Dedifferentiated amniotic fluid mesenchymal stem cell (primary cell): ENCODE measurements at regions not wholly inside any gene's neighbourhood (a gene's known extent, or its start where the extent isn't known, plus 50 kb on each side); places are given as distances from the start of the nearest gene placed in this dataset.

Experiments
- DNase-seq: peaks from one replicate; pipeline ENCODE4 v3.0.0-alpha.2; 2016; ENCODE audit errors: extremely low spot score

DNA sequence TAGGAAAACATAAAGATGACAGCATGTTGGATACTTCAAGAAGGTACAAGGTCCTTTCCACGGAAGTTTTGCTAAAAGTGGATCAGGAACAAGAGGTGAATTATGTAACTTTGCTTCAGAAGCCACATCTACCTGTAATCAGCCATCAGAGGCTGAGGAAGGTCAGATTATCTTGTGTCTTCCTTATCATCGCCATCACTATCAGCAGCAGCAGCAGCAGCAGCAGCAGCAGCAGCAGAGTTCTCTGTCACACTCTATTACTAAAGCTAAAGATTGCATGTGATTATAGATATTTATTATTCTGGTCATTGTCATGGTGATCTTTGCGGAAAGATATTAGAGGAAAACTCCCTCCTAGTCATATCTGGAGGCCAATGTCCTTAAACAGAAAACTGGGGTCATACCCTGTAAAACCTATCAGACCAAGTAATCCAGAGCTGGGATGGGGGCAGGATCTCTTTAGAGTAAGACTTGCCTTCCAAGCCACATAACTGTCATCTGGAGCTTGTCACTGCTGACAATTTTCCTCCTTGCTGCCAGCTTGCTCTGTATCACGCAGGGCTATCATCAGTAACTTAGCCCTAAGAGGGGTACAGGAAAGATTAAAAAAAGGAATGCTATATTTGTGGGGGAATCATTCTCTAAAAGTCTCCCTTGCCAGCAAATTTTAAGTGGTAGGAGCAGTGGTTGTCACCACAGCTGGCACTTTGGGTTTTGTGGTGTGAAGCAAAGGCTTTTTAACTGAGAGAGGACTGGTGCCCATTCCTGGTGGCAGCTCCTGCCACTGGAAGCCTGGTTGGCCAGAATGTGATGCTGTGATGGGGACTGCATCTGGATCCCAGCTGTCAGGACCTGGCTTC lies 130.9 kb upstream of the RASGRP1 start:
- DNase-seq = no peak

DNA sequence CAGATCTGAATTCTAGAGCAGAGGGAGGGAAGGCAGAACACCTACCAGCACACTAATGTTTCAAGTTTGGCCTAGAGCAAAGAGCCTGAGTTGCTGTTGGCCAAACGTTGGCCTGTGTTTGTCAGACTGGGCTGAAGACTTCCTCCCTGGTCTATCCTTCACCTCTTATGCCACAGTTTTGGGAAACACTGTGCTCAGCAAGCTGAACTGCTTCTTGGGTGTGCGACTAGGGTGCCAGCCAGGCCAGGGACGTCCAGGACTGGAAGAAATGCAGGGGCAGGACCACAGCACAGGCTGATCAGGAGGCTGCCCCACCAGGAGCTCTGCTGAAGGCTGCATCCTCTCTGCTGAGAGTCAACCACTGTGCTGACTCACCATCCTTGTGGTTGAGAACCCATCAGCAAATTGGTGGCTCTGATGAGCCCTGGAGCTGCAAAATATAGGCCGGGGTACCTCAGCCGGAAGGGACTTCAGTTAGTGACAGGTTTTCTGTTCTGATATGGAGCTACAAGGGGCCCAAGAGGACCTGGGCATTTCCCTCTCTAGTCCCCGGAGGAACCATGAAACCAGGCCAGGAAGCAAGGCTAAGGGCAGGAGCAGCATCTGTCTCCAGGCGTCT lies 131.6 kb upstream of the RASGRP1 start:
- DNase-seq = no peak

DNA sequence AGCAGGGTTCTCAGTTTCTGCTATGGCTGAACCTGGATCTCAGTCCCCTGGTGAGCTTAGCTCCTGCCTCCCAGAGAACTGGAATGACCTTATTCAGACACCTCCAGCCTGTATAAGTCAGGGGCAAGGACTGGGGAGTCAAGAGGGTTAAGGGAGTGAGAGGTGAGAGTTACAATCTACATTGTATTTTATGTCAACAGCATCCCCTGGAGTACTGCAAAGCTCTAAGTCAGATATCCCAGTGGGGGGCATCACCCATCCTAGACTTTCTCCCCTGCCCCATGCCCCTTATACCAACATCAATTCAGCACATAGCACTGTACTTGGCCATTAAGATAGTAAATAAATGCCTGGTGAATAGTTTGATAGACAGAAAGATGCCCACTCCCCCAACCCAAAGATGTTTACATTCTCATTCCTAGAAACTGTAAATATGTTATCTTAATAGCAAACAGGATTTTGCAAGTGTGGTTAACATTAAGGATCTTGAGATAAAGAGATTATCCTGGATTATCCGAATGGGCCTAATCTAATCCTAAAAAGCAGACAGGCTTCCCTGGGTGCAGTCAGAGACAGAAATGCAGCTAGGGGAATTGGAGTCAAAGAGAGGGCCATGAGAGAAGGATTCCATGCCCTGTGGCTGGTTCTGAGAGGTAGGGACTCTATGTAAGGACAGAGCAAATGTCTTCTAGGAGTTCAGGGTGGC lies 132.3 kb upstream of the RASGRP1 start:
- DNase-seq = no peak

DNA sequence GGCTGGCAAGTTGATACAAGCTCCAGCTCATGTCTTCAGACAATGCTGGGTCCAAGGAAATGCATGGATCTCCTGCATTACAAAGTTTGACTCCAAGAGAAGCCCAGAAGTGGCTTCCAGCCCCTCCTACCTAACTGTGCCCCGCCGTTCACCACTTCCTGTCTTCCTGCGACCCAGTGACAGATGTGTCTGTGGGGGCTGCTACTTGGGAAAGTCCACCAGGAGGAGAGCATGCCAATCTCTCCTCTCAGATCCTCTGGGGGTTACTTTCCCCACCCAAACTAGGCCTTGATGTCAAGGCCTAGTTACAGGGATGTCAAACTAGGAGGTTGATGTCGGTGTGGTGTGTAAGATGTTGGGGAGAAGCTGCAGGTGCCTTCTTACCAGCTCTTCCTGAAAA lies 133.6 kb upstream of the RASGRP1 start:
- DNase-seq = no peak

DNA sequence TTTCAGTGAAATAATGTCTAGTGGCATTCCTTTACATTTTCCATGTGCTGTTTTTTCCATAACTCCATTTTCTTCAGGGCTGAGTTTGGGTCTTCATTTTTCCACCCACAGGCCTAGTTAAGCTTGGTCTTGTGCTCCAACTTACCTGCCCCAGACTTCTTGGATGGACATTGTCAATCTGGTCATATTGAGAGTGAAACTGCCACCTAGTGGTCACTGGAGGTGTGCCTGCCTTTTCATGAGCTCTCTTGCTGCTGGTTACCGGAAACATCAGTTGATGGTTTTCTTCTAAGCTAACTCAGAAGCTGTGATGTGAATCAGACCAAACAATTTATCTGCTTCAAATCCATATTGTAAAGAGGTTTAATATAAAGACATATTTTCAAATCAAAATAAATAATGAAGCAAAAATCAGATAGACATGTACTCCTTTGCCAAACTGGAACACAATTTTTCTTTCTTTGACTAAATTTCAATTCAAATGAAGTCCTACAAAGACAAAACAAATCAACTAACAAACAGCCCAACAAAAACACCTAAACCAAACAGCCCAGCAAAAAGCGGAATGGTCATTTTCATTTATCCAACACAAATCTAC lies 135.1 kb upstream of the RASGRP1 start:
- peak; percentile 62 for DNase-seq

DNA sequence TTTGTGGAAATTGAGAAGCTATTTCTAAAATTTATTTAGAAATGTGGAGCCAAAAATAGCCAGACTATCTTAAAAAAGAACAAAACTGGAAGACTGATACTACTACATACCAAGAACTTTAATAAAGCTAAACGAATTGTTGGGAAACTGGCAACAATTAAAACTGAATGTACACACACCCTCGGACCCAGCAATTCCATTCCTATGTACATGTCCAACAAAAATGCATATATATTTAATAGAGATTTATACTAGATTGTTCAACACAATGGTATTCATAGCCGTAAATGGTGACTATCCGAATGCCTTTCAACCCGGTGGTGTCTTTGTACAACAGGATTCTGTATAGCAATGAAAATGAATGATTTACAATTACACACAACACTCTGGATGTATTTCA lies 136.5 kb upstream of the RASGRP1 start:
- DNase-seq = no peak

DNA sequence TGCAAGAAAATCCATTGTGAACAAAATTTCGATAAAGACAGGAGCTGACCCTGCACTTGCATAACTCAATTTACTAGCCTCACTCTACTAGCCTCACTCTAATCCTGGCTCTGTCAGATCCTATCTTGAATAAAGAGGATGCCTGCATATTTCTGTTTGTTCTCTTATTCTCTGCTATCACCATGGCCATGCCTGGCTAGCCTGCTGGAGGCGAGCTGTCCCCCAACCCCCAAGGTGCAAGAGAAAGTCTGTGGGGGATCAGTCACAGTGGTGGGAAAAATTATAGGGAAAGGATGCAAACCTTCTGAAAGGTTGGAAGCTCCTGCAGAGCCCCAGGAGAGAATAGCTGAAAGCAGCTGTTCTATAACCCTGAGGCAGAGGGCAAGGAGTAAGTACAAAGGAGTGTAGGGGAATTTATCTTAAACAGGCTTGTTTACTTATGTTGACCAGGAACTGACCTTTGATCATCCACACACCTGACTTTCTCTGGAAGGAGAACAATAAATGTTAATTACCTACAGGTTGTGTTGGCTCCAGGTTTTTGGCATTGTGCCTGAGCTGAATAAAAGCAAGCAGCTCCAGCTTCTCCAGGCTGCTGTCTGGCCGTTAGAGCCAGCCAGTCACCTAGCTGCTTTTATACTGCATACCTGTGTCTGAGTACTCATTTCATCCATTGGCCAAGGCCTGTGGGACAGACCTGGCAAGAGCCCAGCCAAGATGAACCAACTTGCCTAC lies 137.7 kb upstream of the RASGRP1 start:
- no peak for DNase-seq

DNA sequence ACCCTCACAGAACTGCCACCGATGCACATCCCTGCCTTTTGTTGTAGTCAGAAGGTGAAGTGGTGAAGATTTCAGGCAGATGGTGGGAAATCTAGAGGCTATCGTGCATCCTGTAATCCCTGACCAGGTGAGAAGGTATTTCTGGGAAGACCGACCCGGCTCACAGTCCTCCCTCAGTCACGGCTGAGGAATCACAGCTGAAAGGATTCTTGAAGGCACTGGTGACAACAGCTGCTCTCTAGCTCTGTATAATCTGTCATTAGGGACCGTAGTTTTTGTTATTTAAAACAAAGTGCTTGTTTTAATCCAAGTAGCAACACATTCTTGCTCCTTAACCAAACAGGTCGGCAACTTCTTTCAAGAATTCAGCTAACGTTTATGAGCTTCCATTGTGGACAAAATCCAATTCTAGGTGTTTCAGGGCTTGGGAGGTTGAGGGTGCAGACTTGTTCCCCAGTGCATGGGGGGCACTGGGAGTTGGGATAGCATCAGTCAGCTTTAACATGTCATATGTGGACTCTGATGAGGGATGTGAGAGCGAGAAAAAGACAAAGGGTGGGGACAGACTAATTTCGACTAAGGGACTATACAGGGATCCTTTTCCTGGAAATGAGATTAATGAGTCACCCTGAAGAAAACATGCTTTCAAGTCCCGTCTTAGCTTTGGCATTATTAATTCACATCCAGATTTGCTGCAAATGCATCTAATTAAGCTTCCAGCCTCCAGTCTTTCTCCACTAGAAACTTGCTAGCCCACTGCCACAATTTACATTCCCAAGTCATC lies 141.0 kb upstream of the RASGRP1 start:
- DNase-seq = no peak

DNA sequence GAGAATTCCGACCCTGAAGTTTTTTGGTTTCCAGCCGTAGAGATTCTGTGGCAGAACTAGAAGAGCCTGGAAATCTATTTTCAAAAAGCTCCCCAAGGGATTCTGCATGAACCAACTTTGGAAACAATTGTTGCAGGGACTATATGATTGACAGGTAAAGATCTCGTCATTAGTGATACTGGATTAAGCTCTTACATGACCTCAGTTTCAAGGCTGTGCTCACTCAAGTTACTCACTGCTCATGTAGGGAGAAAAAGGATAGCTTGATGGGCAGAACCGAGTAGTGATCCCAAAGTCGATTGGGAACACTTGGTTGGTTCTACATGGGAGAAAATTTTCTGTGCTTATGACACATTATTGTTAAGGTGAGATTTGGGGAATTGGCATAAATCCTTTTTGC lies 142.3 kb upstream of the RASGRP1 start:
- DNase-seq = no peak

DNA sequence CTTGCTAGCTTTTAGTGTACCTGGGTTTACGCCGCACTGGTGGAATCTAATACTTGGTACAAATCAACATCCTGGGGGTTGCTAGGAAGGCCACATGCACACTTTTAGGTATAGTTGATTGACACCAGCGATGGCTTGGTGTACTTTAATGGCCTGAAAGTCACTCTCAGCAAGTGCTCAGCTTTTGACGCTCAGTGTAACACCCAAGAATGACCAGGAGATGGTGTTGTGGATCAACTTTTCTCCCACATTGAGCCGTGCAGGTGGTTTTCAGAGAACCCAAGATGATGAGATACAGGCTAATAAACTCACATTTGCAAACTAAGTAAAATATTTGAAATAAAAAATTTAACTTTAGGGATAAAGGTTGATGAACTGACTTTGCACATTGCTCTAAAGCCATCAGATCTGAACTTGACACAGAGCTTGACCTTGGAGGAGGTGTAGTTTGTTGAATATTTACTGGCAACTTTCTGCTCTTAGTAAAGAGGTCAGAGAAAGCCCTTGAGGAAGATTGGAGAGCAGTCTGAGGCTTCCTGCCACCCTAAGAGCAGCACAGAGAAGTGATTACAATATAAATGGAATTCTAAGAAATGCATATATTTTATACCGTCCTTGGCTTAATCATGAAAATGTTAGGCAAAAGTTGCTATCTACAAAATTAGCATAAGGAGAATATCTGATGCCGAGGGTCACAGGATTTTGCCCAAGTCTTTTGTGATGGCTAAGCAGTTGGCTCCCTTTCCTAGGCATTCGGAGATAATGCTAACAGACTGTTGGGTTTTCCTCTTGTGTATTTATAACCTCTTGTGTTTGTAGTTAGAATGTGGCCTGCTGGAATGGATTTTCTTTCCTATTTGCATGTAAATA lies 143.4 kb upstream of the RASGRP1 start:
- peak; percentile 85 for DNase-seq

DNA sequence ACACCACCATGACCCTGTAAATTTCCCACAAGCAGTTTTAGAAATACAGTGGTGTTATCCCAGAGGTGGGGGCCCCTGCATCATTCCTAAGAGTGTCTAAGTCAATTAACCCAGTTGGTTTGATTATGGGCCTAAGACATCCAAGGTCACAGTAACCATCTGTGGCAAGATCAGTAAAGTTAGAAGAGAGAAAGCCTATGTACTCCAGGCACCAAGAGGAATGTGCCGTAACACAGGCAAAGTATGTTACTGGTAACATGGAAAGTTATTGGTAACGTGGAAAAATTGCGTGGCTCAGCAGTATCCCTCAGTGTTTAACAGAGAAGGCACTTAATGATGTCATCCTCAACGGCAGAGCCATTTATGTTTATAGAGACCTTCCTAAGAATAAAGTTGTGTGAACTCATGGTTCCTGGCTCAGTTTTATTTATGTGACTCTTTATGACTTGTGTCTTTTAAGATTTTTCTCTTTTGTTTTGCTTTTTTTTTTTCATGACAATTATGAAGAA lies 144.1 kb upstream of the RASGRP1 start:
- DNase-seq = no peak

DNA sequence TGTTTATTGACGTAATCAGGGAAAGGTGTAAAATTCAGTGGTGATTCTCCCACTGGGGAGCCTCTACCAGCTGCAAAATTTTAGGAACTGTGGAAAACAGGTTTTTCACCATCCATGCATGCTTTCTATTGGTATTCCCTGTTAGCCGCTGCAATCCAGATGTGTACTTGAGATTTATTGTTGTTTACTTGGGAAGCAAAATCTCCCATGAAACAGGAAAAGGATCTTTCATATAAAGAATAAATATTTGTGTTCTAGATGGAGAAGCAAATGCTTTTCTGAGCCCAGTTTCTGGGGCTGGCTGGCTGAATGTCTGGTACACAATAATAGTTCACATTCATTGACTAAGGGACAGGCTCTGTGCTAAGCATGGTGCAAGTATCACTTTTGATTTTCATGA lies 144.6 kb upstream of the RASGRP1 start:
- no peak for DNase-seq

DNA sequence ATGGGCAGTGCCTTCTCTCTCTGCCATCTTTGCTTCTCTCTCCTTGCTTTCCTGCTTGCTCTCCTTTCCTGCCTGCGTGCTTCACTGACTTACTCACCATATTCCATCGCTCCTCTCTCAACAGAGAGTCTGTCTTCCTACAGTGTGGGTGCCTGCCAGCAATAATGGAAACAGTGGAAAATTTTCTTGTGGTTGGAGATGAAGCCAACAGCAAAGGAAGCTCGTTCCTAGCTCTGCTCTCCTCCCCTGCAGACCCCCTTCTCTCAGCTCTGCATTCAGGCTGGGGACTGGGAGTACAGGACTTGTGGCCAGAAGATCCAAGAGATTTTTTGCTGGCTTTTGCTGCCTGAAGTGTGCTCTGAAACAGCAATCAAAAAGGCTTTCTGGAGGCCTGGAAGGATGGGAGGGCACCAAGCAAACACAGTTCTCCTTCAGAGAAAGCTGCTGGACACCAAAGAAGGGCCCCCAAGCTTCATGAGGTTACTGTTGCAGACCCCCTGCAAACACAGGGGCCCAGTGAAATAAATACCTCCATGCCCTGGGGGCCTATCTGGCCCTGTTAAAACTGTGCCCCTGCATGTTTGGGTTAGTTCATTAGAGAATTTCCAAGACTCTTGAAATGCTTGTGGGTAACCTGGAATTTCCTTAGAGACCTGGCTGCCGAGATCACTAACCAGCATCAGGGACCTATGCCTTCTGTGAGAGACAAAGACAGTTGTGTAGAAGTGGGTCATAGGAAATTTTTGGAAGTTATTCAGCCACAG lies 149.9 kb upstream of the RASGRP1 start:
- DNase-seq = peak; percentile 87

DNA sequence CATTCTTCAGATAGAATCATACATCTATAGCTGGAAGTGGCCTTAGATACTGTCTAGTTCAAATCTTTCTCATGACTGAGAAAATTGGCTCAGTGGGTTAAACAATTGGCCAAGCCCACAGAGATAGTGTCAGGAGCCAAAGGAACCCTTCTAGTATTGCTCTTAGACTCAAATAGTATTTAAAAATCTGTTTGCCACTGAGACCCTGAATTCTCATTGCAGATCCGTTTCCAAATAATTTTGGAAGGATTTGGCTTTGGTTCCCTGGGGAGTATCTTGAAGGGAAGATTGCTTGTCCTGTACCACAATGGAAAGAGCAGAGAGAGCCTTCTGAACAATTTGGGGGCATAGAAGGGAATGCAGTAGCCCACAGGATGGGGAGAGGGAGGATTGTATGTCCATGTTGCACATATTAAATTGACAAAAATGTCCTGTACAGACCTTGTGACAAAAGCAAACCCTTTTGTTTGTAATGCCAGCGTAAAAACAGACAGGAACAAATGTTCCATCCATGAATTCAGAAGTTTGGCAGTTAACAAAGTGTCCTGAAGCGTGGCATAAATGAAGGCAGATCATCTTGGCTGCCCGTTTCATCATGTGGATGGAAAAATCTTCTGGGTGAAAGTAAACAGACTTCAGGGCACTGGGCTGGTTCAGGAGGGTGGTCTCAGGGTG lies 156.4 kb upstream of the RASGRP1 start:
- no peak for DNase-seq

DNA sequence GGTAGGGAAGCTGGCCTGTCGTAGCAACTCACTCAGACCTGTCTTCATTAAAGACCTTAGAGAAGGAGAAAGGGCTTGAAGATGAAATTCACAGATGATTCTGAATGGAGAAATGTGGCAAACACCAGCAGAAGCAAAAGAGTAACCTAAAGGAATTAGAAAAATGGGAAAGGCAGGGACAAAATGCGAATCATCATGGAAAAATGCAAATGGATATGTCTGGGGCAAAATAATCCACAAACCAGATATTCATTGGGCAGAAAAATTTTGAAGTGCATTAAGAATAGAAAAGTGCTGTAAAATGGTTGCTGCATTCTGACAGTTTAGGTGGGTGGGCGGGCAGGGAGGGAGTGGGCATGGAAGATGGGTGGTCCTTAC lies 156.9 kb upstream of the RASGRP1 start:
- peak; percentile 58 for DNase-seq

DNA sequence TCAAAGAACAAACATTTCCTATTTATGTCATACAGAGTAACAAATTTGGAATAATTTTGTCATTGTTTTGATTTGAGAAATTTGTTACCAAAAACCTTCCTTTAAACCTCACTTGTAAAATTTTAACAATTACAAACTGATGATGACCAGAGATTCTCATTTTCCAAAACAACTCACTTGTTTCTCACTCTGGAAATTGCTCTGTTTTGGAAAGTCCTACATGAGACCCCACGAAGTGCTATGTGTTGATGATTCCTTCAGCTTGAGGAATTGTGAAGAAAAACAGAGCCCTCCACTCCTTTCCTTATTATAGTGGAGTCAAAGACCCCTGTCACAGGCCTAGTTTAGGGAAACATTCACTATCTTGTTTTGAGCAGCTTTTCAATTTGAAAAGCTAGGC lies 157.6 kb upstream of the RASGRP1 start:
- no peak for DNase-seq

DNA sequence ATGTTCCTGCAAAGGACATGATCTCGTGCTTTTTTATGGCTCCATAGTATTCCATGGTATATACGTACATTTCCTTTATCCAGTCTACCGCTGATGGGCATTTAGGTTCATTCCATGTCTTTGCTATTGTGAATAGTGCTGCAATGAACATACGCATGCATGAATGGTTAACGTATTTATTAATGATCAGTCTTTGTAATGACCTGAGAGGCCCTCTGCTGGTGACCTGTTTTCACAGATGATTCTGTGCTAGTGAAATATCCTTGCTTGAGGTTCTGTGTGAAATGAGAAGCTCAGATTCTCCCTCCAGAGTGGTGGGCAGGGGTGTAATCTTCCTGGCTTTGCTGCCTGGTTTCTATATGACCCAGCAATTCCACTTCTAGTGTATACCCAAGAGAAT lies 160.2 kb upstream of the RASGRP1 start:
- no peak for DNase-seq

DNA sequence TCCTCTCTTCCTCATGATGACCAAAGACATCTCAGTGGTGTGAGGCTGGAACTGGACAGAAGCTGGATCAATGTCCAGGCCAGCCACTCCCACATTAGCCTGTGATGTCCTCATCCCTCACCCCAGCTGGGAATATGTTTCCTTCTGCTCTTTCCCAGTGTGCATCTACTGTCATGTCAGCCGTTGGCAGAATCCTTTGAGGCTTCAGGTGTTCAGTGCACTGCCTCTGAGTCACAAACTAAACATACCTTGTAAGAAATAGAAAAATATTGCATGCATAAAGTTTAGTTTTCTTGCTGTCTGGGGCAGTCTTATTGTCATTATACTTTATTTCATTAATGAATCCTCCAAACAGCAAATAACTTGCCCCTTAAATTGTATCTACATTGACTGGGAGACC lies 161.6 kb upstream of the RASGRP1 start:
- DNase-seq = no peak

DNA sequence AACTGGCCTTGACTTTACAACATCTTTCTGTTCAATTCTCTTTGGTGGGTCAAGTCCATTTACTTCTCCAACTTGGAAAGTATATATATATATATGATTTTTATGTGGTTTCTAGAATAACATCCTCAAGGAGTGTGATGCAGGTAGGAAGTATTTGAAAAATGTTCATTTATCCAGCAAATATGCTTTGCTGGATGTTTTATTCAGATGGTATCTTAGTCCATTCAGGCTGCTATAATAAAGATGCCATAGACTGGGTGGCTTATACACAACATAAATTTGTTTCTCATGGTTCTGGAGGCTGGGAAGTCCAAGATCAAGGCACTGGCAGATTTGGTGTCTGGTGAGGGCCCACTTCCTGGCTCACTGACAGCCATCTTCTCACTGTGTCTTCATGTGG lies 168.7 kb upstream of the RASGRP1 start:
- DNase-seq = no peak
